ENCODE measurements at regions not wholly inside any gene's neighbourhood (a gene's known extent, or its start where the extent isn't known, plus 50 kb on each side); places are given as distances from the start of the nearest gene placed in this dataset.

DNA sequence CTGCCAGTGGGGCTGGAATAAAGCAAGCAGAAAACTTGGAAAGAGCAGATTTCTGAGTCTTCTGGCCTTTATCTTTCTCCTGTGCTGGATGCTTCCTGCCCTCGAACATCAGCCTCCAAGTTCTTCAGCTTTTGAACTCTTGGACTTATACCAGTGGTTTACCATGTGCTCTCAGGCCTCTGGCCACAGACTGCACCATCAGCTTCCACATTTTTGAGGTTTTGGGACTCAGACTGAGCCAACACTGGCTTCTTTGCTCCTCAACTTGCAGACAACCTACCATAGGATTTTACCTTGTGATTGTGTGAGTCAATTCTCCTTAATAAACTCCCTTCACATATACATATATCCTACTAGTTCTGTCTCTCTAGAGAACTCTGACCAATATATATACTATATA lies 706.6 kb downstream of the NR2F2 start:
- no peak for TF ChIP-seq EZH2phosphoT487 (IDR thresholded peaks at IDR 0.05; ENCODE audit: low read depth)
- TF ChIP-seq, protein P1, sequence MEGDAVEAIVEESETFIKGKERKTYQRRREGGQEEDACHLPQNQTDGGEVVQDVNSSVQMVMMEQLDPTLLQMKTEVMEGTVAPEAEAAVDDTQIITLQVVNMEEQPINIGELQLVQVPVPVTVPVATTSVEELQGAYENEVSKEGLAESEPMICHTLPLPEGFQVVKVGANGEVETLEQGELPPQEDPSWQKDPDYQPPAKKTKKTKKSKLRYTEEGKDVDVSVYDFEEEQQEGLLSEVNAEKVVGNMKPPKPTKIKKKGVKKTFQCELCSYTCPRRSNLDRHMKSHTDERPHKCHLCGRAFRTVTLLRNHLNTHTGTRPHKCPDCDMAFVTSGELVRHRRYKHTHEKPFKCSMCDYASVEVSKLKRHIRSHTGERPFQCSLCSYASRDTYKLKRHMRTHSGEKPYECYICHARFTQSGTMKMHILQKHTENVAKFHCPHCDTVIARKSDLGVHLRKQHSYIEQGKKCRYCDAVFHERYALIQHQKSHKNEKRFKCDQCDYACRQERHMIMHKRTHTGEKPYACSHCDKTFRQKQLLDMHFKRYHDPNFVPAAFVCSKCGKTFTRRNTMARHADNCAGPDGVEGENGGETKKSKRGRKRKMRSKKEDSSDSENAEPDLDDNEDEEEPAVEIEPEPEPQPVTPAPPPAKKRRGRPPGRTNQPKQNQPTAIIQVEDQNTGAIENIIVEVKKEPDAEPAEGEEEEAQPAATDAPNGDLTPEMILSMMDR (IDR thresholded peaks at IDR 0.05; ENCODE audit: low read depth, low read length): no peak

Measured in OCI-LY3 (cell line).